PC-9 (cell line): ENCODE measurements at regions not wholly inside any gene's neighbourhood (a gene's known extent, or its start where the extent isn't known, plus 50 kb on each side); places are given as distances from the start of the nearest gene placed in this dataset.

Experiments
- EZH2 ChIP-seq: fragments of 200-600 bp; sonication (generic); IDR thresholded peaks from 2 replicates; pipeline ENCODE4 v1.8.0; 2017; ENCODE audit warnings: antibody characterized with exemption, low read depth
- TF ChIP-seq, protein P1 (sequence below): fragments of 200-600 bp; sonication (generic); conservative IDR thresholded peaks from 2 replicates; pipeline ENCODE4 v1.6.1; 2017; ENCODE audit warnings: mixed run types, antibody characterized with exemption, mild to moderate bottlenecking, moderate library complexity

DNA sequence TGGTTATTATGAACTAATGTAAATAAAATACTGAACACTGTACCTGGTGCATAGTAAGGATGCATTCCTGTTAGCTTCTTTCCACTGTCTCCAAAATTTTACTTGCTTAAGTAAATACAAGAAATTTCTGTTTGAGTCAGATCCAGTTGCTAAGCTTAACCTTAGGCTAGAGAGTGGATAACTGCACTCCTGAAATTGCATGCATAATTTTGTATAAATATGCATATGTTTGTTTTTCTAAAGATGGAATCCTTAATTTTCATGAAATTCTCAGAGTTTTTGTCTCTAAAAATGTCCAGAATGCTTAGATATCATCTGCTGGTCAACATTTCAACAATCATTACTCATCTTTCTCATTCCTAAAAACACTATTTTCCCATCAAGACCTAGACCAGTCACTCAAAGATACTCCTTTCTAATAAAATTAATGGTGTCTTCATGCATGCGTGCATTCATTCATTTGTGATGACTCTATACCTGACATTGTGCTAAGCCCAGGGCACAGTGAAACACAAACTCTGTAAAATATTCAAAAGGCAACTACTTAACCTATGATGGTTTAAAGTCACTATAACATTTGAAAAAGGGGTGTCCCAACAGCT, 284.8 kb downstream of the SEC61B start:
- TF ChIP-seq, protein P1, sequence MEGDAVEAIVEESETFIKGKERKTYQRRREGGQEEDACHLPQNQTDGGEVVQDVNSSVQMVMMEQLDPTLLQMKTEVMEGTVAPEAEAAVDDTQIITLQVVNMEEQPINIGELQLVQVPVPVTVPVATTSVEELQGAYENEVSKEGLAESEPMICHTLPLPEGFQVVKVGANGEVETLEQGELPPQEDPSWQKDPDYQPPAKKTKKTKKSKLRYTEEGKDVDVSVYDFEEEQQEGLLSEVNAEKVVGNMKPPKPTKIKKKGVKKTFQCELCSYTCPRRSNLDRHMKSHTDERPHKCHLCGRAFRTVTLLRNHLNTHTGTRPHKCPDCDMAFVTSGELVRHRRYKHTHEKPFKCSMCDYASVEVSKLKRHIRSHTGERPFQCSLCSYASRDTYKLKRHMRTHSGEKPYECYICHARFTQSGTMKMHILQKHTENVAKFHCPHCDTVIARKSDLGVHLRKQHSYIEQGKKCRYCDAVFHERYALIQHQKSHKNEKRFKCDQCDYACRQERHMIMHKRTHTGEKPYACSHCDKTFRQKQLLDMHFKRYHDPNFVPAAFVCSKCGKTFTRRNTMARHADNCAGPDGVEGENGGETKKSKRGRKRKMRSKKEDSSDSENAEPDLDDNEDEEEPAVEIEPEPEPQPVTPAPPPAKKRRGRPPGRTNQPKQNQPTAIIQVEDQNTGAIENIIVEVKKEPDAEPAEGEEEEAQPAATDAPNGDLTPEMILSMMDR: no peak
- no peak for TF ChIP-seq EZH2
